Esophagus muscularis mucosa (tissue), 4 donors: ENCODE measurements at regions not wholly inside any gene's neighbourhood (a gene's known extent, or its start where the extent isn't known, plus 50 kb on each side); places are given as distances from the start of the nearest gene placed in this dataset.

Source experiments
- DNase-seq: peaks from one replicate; pipeline ENCODE4 v3.0.0-alpha.2; 2017; ENCODE audit errors: extremely low spot score
- H3K27ac ChIP-seq, 4 donors: fragments of 200-600 bp; sonication (generic); replicated peaks in 1 of 4; 1 replicate in 3 of 4; 2 replicates in 1 of 4; pipeline ENCODE4 v1.5.1; 2016 to 2019; ENCODE audit warnings: mild to moderate bottlenecking in 1 of 4
- H3K27me3 ChIP-seq, 4 donors: fragments of 200-600 bp; sonication (generic); one replicate each; pipeline versions ENCODE4 v1.5.1 to v1.6.0; 2016 to 2019
- H3K36me3 ChIP-seq, 4 donors: fragments of 200-600 bp; sonication (generic); one replicate each; pipeline ENCODE4 v1.5.1; 2016 to 2019
- H3K4me1 ChIP-seq, 4 donors: fragments of 200-600 bp; sonication (generic); one replicate each; pipeline ENCODE4 v1.5.1; 2016 to 2019
- H3K4me3 ChIP-seq, 4 donors: fragments of 200-600 bp; sonication (generic); 1 replicate in 2 of 4; 2 replicates in 2 of 4; pipeline ENCODE4 v1.5.1; 2016 to 2019; ENCODE audit warnings: mild to moderate bottlenecking in 4 of 4, moderate library complexity in 1 of 4
- H3K9me3 ChIP-seq, 4 donors: fragments of 200-600 bp; sonication (generic); 1 replicate in 3 of 4; 2 replicates in 1 of 4; pipeline ENCODE4 v1.5.1; 2016 to 2019
- EP300 ChIP-seq: sonication (generic); formaldehyde crosslinking; IDR thresholded peaks from one replicate; pipeline ENCODE4 v1.6.1; 2017; ENCODE audit warnings: antibody characterized with exemption
- POLR2A ChIP-seq: fragments of 450-650 bp; IDR thresholded peaks from one replicate; pipeline ENCODE4 v1.6.1; 2017; ENCODE audit warnings: antibody characterized with exemption, moderate library complexity, mild to moderate bottlenecking, low read depth
- POLR2AphosphoS5 ChIP-seq, 2 donors: sonication (generic); formaldehyde crosslinking; IDR thresholded peaks; one replicate each; pipeline ENCODE4 v1.6.1; 2017; ENCODE audit warnings: antibody characterized with exemption in 2 of 2
- WGBS: methylation state at CpG from one replicate; pipeline ENCODE4 v1.1.5; 2018; 5-methylcytosine and 5-hydroxymethylcytosine counted together
- intact Hi-C: fragments of 100-400 bp; cut with DNase I; formaldehyde crosslinking; loops from one replicate; pipeline ENCODE4 v1.15.1; 2023
- TF ChIP-seq, protein P1 (sequence below), 3 experiments: fragments of 200-600 bp in 2 of 3; fragments of 450-650 bp in 1 of 3; sonication (generic) in 2 of 3; IDR thresholded peaks; one replicate each; pipeline ENCODE4 v1.5.1; 2017 to 2019; ENCODE audit warnings: antibody characterized with exemption in 3 of 3, mild to moderate bottlenecking in 2 of 3, moderate library complexity in 1 of 3

GRCh38 chr5:172571892-172572291 lies 69.2 kb upstream of the NEURL1B start:
- H3K9me3 ChIP-seq, result no peaks in the 10 kb centered on the region
- no peak overlapping the region for H3K4me3 ChIP-seq
- peaks cover 32 to 71% (median 59%) of the 10 kb centered on the region in 4 donors for H3K4me1 ChIP-seq
- TF ChIP-seq, protein P1, sequence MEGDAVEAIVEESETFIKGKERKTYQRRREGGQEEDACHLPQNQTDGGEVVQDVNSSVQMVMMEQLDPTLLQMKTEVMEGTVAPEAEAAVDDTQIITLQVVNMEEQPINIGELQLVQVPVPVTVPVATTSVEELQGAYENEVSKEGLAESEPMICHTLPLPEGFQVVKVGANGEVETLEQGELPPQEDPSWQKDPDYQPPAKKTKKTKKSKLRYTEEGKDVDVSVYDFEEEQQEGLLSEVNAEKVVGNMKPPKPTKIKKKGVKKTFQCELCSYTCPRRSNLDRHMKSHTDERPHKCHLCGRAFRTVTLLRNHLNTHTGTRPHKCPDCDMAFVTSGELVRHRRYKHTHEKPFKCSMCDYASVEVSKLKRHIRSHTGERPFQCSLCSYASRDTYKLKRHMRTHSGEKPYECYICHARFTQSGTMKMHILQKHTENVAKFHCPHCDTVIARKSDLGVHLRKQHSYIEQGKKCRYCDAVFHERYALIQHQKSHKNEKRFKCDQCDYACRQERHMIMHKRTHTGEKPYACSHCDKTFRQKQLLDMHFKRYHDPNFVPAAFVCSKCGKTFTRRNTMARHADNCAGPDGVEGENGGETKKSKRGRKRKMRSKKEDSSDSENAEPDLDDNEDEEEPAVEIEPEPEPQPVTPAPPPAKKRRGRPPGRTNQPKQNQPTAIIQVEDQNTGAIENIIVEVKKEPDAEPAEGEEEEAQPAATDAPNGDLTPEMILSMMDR (IDR thresholded peaks at IDR 0.05), result no peak
- TF ChIP-seq POLR2AphosphoS5 (IDR thresholded peaks at IDR 0.05) (no peak), EP300 (no peak), POLR2A (no peak)
- no peaks in the 10 kb centered on the region for H3K36me3 ChIP-seq
- H3K27me3 ChIP-seq, result no peaks in the 10 kb centered on the region
- no peak overlapping the region for H3K27ac ChIP-seq
- no peak for DNase-seq
- intact Hi-C loops, result no loop called here
- 85% methylated on average over 8 of the region's 8 CpGs for WGBS

GRCh38 chr5:172571413-172571812 lies 69.7 kb upstream of the NEURL1B start:
- no peak for DNase-seq
- 12% methylated on average over 2 of the region's 3 CpGs for WGBS

DNA sequence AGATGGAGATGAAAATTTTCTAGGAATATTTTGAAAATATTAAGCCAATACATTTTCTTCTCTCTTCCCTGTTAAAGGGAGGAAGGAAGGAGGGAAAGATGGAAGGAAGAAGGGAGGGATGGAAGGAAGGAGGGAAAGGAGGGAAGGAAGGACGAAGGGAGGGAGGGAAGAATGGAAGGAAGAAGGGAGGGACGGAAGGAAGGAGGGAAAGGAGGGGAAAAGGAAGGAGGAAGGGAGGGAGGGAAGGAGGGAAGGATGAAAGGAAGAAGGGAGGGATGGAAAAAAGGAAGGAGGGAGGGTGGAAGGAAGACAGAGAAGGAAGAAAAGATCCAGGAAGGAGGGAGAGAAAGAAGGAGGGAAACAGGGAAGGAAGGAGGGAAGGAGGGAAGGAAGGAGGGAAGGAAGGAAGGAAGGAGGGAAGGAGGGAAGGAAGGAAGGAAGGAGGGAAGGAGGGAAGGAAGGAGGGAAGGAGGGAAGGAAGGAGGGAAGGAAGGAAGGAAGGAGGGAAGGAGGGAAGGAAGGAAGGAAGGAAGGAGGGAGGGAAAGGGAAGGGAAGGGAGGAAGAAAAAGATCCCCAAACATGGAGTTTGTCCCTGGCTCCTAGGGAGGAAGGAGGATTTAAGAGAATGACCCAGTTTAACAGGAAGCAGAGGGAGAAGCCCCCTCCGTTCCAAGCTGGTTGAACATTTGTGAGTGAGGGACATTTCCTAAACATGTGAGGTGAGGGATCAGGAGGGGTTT lies 70.3 kb upstream of the NEURL1B start:
- DNase-seq, result no peak
- Histone ChIP-seq H3K4me1 (peaks cover 25 to 59% (median 48%) of the 10 kb centered on the region in 4 donors), H3K4me3 (no peak overlapping the region), H3K27me3 (no peaks in the 10 kb centered on the region), H3K9me3 (no peaks in the 10 kb centered on the region), H3K36me3 (no peaks in the 10 kb centered on the region), H3K27ac (peak overlapping the region in 3 of 4 donors; percentile 35 to 64 (median 44))
- intact Hi-C loops, result no loop called here
- no peak for TF ChIP-seq EP300
- TF ChIP-seq POLR2AphosphoS5 (IDR thresholded peaks at IDR 0.05), result no peak
- TF ChIP-seq POLR2A, result no peak
- TF ChIP-seq, protein P1 (IDR thresholded peaks at IDR 0.05), result no peak
- WGBS, result 84% methylated on average over 3 of the region's 3 CpGs

More at GRCh38 chr5:172571413-172571812, 69.7 kb upstream of the NEURL1B start:
- TF ChIP-seq EP300 (no peak), POLR2A (no peak), POLR2AphosphoS5 (IDR thresholded peaks at IDR 0.05) (no peak)
- TF ChIP-seq, protein P1 (IDR thresholded peaks at IDR 0.05), result no peak
- Histone ChIP-seq H3K9me3 (no peaks in the 10 kb centered on the region), H3K4me1 (peaks cover 31 to 66% (median 55%) of the 10 kb centered on the region in 4 donors), H3K4me3 (no peak overlapping the region), H3K36me3 (no peaks in the 10 kb centered on the region), H3K27ac (no peak overlapping the region), H3K27me3 (no peaks in the 10 kb centered on the region)
- intact Hi-C loops, result no loop called here

GRCh38 chr5:172569861-172570558 lies 71.1 kb upstream of the NEURL1B start:
- no peak overlapping the region for H3K4me3 ChIP-seq
- H3K4me1 ChIP-seq, result peaks cover 19 to 52% (median 41%) of the 10 kb centered on the region in 4 donors
- H3K9me3 ChIP-seq, result no peaks in the 10 kb centered on the region
- H3K27ac ChIP-seq, result peak overlapping the region in 3 of 4 donors; percentile 35 to 64 (median 44)
- DNase-seq, result no peak
- intact Hi-C loops, result no loop called here
- TF ChIP-seq EP300 (no peak), POLR2AphosphoS5 (IDR thresholded peaks at IDR 0.05) (peak in 1 of 2 donors; percentile 39), POLR2A (no peak)
- TF ChIP-seq, protein P1 (IDR thresholded peaks at IDR 0.05), result no peak
- H3K27me3 ChIP-seq, result no peaks in the 10 kb centered on the region
- no peaks in the 10 kb centered on the region for H3K36me3 ChIP-seq
- WGBS, result 35% methylated on average over 9 of the region's 15 CpGs
